CD4-positive, alpha-beta T cell (primary cell): ENCODE measurements at regions not wholly inside any gene's neighbourhood (a gene's known extent, or its start where the extent isn't known, plus 50 kb on each side); places are given as distances from the start of the nearest gene placed in this dataset.

Source experiments
- ATAC-seq: fragments of 200-7000 bp; cut with Tn5 transposase; one replicate; pipeline ENCODE4 v1.10.0; 2022; ENCODE audit warnings: mild to moderate bottlenecking; ENCODE audit not compliant: poor library complexity
- CTCF ChIA-PET: fragments of 350-600 bp; sonication (Branson Sonifier 250); formaldehyde crosslinking; loops from one replicate; lab custom pipeline; 2021; ENCODE audit warnings: antibody characterized with exemption, inconsistent platforms; lab: Charles Lee
- POLR2A ChIA-PET: fragments of 350-600 bp; sonication (Branson Sonifier 250); formaldehyde crosslinking; loops from one replicate; lab custom pipeline; 2021; ENCODE audit warnings: antibody characterized with exemption, inconsistent platforms; lab: Charles Lee
- DNase-seq, 14 experiments: peaks; one replicate each; pipeline ENCODE4 v3.0.0-alpha.2; 2013 to 2020; ENCODE audit warnings: mixed read lengths in 2 of 14
- H3K27ac ChIP-seq, 2 donors: one replicate each; pipeline versions ENCODE4 v1.5.1 to v1.7.0; 2013; ENCODE audit warnings: low read length in 2 of 2, low read depth in 1 of 2, mild to moderate bottlenecking in 1 of 2
- H3K27me3 ChIP-seq, 2 experiments: 1 replicate in 1 of 2; 2 replicates in 1 of 2; pipeline versions ENCODE4 v1.6.1 to v1.7.0; 2013; ENCODE audit warnings: low read length in 2 of 2, control low read depth in 1 of 2, mild to moderate bottlenecking in 1 of 2, moderate library complexity in 1 of 2; ENCODE audit not compliant: insufficient read depth in 2 of 2, control insufficient read depth in 1 of 2
- H3K36me3 ChIP-seq: one replicate; pipeline ENCODE4 v1.6.1; 2013; ENCODE audit warnings: low read length, control low read depth; ENCODE audit not compliant: insufficient read depth
- H3K4me1 ChIP-seq: one replicate; pipeline ENCODE4 v1.6.1; 2013; ENCODE audit warnings: low read length, control low read depth; ENCODE audit not compliant: insufficient read depth
- H3K4me3 ChIP-seq: one replicate; pipeline ENCODE4 v1.5.1; 2013; ENCODE audit warnings: mild to moderate bottlenecking, low read length, moderate library complexity
- H3K9me3 ChIP-seq, 2 experiments: 1 replicate in 1 of 2; 2 replicates in 1 of 2; pipeline versions ENCODE4 v1.6.1 to v1.7.0; 2013; ENCODE audit warnings: low read length in 2 of 2, mild to moderate bottlenecking in 2 of 2, control low read depth in 1 of 2, moderate library complexity in 1 of 2; ENCODE audit not compliant: control insufficient read depth in 1 of 2, insufficient read depth in 1 of 2
- H3K27ac Mint-ChIP-seq: one replicate; pipeline ENCODE4 v1.8.0; 2020; ENCODE audit warnings: mixed read lengths
- H3K27me3 Mint-ChIP-seq: one replicate; pipeline ENCODE4 v1.8.0; 2021; ENCODE audit warnings: mixed read lengths
- H3K36me3 Mint-ChIP-seq: one replicate; pipeline ENCODE4 v1.8.0; 2021; ENCODE audit warnings: low read depth, mixed read lengths
- H3K4me1 Mint-ChIP-seq: one replicate; pipeline ENCODE4 v1.8.0; 2021; ENCODE audit warnings: low read depth, mixed read lengths
- H3K4me3 Mint-ChIP-seq: one replicate; pipeline ENCODE4 v1.8.0; 2020; ENCODE audit warnings: mild to moderate bottlenecking, mixed read lengths
- H3K9me3 Mint-ChIP-seq: one replicate; pipeline ENCODE4 v1.8.0; 2020; ENCODE audit warnings: mixed read lengths
- CTCF ChIP-seq: fragments of 200-600 bp; IDR thresholded peaks from one replicate; pipeline ENCODE4 v1.8.0; 2022; ENCODE audit warnings: antibody characterized with exemption, mild to moderate bottlenecking
- intact Hi-C, 2 experiments: fragments of 100-400 bp; cut with DNase I in 1 of 2; cut with micrococcal nuclease in 1 of 2; formaldehyde crosslinking; loops; one replicate each; pipeline versions ENCODE4 v1.15.1 to v1.9.0; 2023 to 2025; cut with DNase I, micrococcal nuclease

- Mint-ChIP-seq H3K9me3 (peaks cover 8% of the 10 kb centered on the region), H3K4me1 (no peaks in the 10 kb centered on the region), H3K36me3 (no peaks in the 10 kb centered on the region), H3K4me3 (no peak overlapping the region), H3K27me3 (no peaks in the 10 kb centered on the region), H3K27ac (no peak overlapping the region)
- H3K4me1 ChIP-seq, result no peaks in the 10 kb centered on the region
- ChIA-PET CTCF (no interaction called here), POLR2A (interaction anchor here (0.6 kb wide), 1 partner anchor 1434 kb away, joined by 3 read pairs; no protein-coding TSS in a partner anchor)
- no peaks in the 10 kb centered on the region for H3K36me3 ChIP-seq
- H3K27ac ChIP-seq, result no peak overlapping the region
- intact Hi-C loops, result no loop called here
- H3K9me3 ChIP-seq, result peaks cover 0 to 5% of the 10 kb centered on the region in 2 experiments
- no peak overlapping the region for H3K4me3 ChIP-seq
- no peak for DNase-seq
- H3K27me3 ChIP-seq, result no peaks in the 10 kb centered on the region
- no peak for TF ChIP-seq CTCF
- ATAC-seq, result no peak
These were observed 2054.2 kb downstream of the MAT2B start for GRCh38 chr5:165559645-165560044.

GRCh38 chr5:165560648-165561047 lies 2055.2 kb downstream of the MAT2B start:
- DNase-seq (no peak), ATAC-seq (no peak)
- Mint-ChIP-seq H3K36me3 (no peaks in the 10 kb centered on the region), H3K27ac (no peak overlapping the region), H3K9me3 (peaks cover 5% of the 10 kb centered on the region), H3K4me3 (no peak overlapping the region), H3K4me1 (no peaks in the 10 kb centered on the region), H3K27me3 (no peaks in the 10 kb centered on the region)
- intact Hi-C loops, result no loop called here
- ChIA-PET CTCF (no interaction called here), POLR2A (no interaction called here)
- Histone ChIP-seq H3K27me3 (no peaks in the 10 kb centered on the region), H3K9me3 (peaks cover 0 to 5% of the 10 kb centered on the region in 2 experiments), H3K4me1 (no peaks in the 10 kb centered on the region), H3K27ac (no peak overlapping the region), H3K36me3 (no peaks in the 10 kb centered on the region), H3K4me3 (no peak overlapping the region)
- no peak for TF ChIP-seq CTCF

DNA sequence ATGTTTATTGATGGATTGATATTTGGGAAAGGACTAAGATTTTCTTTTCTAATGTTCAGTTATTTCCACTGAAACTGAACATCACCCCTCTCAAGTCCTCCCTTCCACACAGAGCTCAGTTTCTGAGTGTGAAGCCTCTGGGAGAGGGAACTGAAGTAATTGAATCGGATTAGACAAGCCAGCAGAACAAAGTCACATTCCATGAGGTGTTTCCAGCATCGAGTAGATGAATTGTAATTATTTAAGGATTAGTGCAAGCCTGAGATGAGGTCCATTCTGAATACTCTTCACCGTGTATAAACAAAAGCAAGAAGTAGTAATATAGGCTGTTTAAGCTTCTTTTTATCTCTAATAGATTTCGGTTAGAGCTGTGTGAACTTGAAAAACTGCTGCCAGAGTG lies 2060.5 kb downstream of the MAT2B start:
- no peak for TF ChIP-seq CTCF
- H3K4me1 ChIP-seq, result no peaks in the 10 kb centered on the region
- ChIA-PET CTCF (no interaction called here), POLR2A (no interaction called here)
- no peaks in the 10 kb centered on the region for H3K36me3 ChIP-seq
- intact Hi-C loops, result no loop called here
- H3K27ac ChIP-seq, result no peak overlapping the region
- no peaks in the 10 kb centered on the region for H3K4me1 Mint-ChIP-seq
- ATAC-seq (no peak), DNase-seq (no peak)
- no peaks in the 10 kb centered on the region for H3K27me3 ChIP-seq
- no peak overlapping the region for H3K4me3 Mint-ChIP-seq
- no peaks in the 10 kb centered on the region for H3K27me3 Mint-ChIP-seq
- H3K9me3 Mint-ChIP-seq, result peaks cover 7% of the 10 kb centered on the region
- H3K9me3 ChIP-seq, result peaks cover 0 to 5% of the 10 kb centered on the region in 2 experiments
- H3K36me3 Mint-ChIP-seq, result no peaks in the 10 kb centered on the region
- no peak overlapping the region for H3K4me3 ChIP-seq
- H3K27ac Mint-ChIP-seq, result no peak overlapping the region
